H9 (cell line): ENCODE measurements at regions not wholly inside any gene's neighbourhood (a gene's known extent, or its start where the extent isn't known, plus 50 kb on each side); places are given as distances from the start of the nearest gene placed in this dataset.

Source experiments
- DNase-seq: peaks from one replicate; pipeline ENCODE4 v3.0.0-alpha.2; 2017
- H2AFZ ChIP-seq: one replicate; pipeline ENCODE4 v1.6.1; 2013; ENCODE audit warnings: mild to moderate bottlenecking, low read length, control low read depth, moderate library complexity
- H2AK5ac ChIP-seq: 2 replicates; pipeline ENCODE4 v1.6.1; 2013; ENCODE audit warnings: low read length, control low read depth, mixed read lengths; ENCODE audit not compliant: insufficient read length
- H2BK120ac ChIP-seq: one replicate; pipeline ENCODE4 v1.6.1; 2013; ENCODE audit warnings: low read depth, mild to moderate bottlenecking, low read length, control low read depth, inconsistent platforms; ENCODE audit not compliant: poor library complexity, severe bottlenecking
- H2BK12ac ChIP-seq: 2 replicates; pipeline ENCODE4 v1.6.1; 2013; ENCODE audit warnings: low read length, control low read depth, mixed read lengths, low read depth; ENCODE audit not compliant: insufficient read length
- H2BK15ac ChIP-seq: 2 replicates; pipeline ENCODE4 v1.6.1; 2013; ENCODE audit warnings: low read depth, low read length, control low read depth
- H2BK20ac ChIP-seq: one replicate; pipeline ENCODE4 v1.6.1; 2013; ENCODE audit warnings: low read depth, mild to moderate bottlenecking, low read length, control low read depth, inconsistent platforms; ENCODE audit not compliant: poor library complexity, severe bottlenecking
- H2BK5ac ChIP-seq: 2 replicates; pipeline ENCODE4 v1.6.1; 2013; ENCODE audit warnings: low read length, control low read depth, mixed read lengths; ENCODE audit not compliant: insufficient read length
- H3K14ac ChIP-seq: 2 replicates; pipeline ENCODE4 v1.6.1; 2013; ENCODE audit warnings: low read length, control low read depth; ENCODE audit not compliant: insufficient read depth
- H3K18ac ChIP-seq: 2 replicates; pipeline ENCODE4 v1.6.1; 2013; ENCODE audit warnings: low read depth, mild to moderate bottlenecking, mixed read lengths, low read length, control low read depth; ENCODE audit not compliant: insufficient read length
- H3K23ac ChIP-seq: 2 replicates; pipeline ENCODE4 v1.6.1; 2013; ENCODE audit warnings: low read length, control low read depth, mixed read lengths, low read depth; ENCODE audit not compliant: insufficient read length
- H3K23me2 ChIP-seq: 2 replicates; pipeline ENCODE4 v1.6.1; 2013; ENCODE audit warnings: low read depth, mild to moderate bottlenecking, mixed read lengths, low read length, control low read depth; ENCODE audit not compliant: insufficient read length, poor library complexity, severe bottlenecking
- H3K27ac ChIP-seq: 2 replicates; pipeline ENCODE4 v1.5.1; 2013; ENCODE audit warnings: low read length, control low read depth, mixed read lengths, low read depth; ENCODE audit not compliant: insufficient read length
- H3K27me3 ChIP-seq: 2 replicates; pipeline ENCODE4 v1.6.1; 2013; ENCODE audit warnings: low read length, control low read depth, inconsistent platforms; ENCODE audit not compliant: insufficient read depth
- H3K4ac ChIP-seq: 2 replicates; pipeline ENCODE4 v1.6.1; 2013; ENCODE audit warnings: low read depth, mild to moderate bottlenecking, control low read depth, inconsistent platforms, low read length, moderate library complexity
- H3K4me1 ChIP-seq: 2 replicates; pipeline ENCODE4 v1.6.1; 2013; ENCODE audit warnings: low read length, control low read depth, inconsistent platforms; ENCODE audit not compliant: insufficient read depth
- H3K4me2 ChIP-seq: 2 replicates; pipeline ENCODE4 v1.6.1; 2013; ENCODE audit warnings: low read length, control low read depth, mixed read lengths; ENCODE audit not compliant: insufficient read length, insufficient read depth
- H3K56ac ChIP-seq: 2 replicates; pipeline ENCODE4 v1.6.1; 2013; ENCODE audit warnings: low read depth, mild to moderate bottlenecking, mixed read lengths, low read length, control low read depth; ENCODE audit not compliant: insufficient read length
- H3K79me1 ChIP-seq: 2 replicates; pipeline ENCODE4 v1.6.1; 2013; ENCODE audit warnings: low read depth, mild to moderate bottlenecking, moderate library complexity, low read length, control low read depth, inconsistent platforms; ENCODE audit not compliant: insufficient read depth, poor library complexity, severe bottlenecking
- H3K79me2 ChIP-seq: 2 replicates; pipeline ENCODE4 v1.6.1; 2013; ENCODE audit warnings: low read length, control low read depth, inconsistent platforms; ENCODE audit not compliant: insufficient read depth
- H3K9ac ChIP-seq: 2 replicates; pipeline ENCODE4 v1.6.1; 2013; ENCODE audit warnings: low read length, control low read depth, mixed read lengths; ENCODE audit not compliant: insufficient read length; ENCODE audit errors: extremely low read depth
- H3K9me3 ChIP-seq: one replicate; pipeline ENCODE4 v1.6.1; 2013; ENCODE audit warnings: low read depth, low read length, inconsistent platforms; ENCODE audit not compliant: control insufficient read depth
- H3T11ph ChIP-seq: one replicate; pipeline ENCODE4 v1.6.1; 2013; ENCODE audit warnings: mild to moderate bottlenecking, low read length, control low read depth, inconsistent platforms
- H4K20me1 ChIP-seq: one replicate; pipeline ENCODE4 v1.6.1; 2013; ENCODE audit not compliant: control insufficient read depth, insufficient read length, insufficient read depth
- H4K5ac ChIP-seq: 2 replicates; pipeline ENCODE4 v1.6.1; 2013; ENCODE audit warnings: low read depth, mild to moderate bottlenecking, mixed read lengths, low read length, control low read depth; ENCODE audit not compliant: insufficient read length
- H4K8ac ChIP-seq: replicated peaks from 2 replicates; pipeline ENCODE4 v1.6.1; 2013; ENCODE audit warnings: low read length, control low read depth, mixed read lengths, low read depth; ENCODE audit not compliant: insufficient read length
- H4K91ac ChIP-seq: 2 replicates; pipeline ENCODE4 v1.6.1; 2013; ENCODE audit warnings: low read depth, mild to moderate bottlenecking, moderate library complexity, mixed read lengths, low read length, control low read depth; ENCODE audit not compliant: insufficient read length
- H3K27ac Mint-ChIP-seq, 3 experiments: 2 replicates in 2 of 3; 3 replicates in 1 of 3; pipeline ENCODE4 v1.8.0; 2020 to 2021; ENCODE audit warnings: mixed read lengths in 3 of 3, mild to moderate bottlenecking in 1 of 3, moderate library complexity in 1 of 3
- H3K27me3 Mint-ChIP-seq: 2 replicates; pipeline ENCODE4 v1.8.0; 2021; ENCODE audit warnings: low read depth, mild to moderate bottlenecking, moderate library complexity, mixed read lengths
- H3K36me3 Mint-ChIP-seq, 3 experiments: 2 replicates in 2 of 3; 3 replicates in 1 of 3; pipeline ENCODE4 v1.8.0; 2020 to 2021; ENCODE audit warnings: low read depth in 3 of 3, mixed read lengths in 3 of 3; ENCODE audit not compliant: insufficient read depth in 1 of 3
- H3K4me1 Mint-ChIP-seq, 2 experiments: 2 replicates each; pipeline ENCODE4 v1.8.0; 2020; ENCODE audit warnings: mixed read lengths in 2 of 2
- H3K4me3 Mint-ChIP-seq, 2 experiments: 2 replicates in 1 of 2; 3 replicates in 1 of 2; pipeline ENCODE4 v1.8.0; 2020 to 2021; ENCODE audit warnings: mild to moderate bottlenecking in 2 of 2, mixed read lengths in 2 of 2, moderate library complexity in 1 of 2
- H3K9me3 Mint-ChIP-seq, 2 experiments: 2 replicates in 1 of 2; 3 replicates in 1 of 2; pipeline ENCODE4 v1.8.0; 2020; ENCODE audit warnings: mild to moderate bottlenecking in 2 of 2, mixed read lengths in 2 of 2, moderate library complexity in 1 of 2
- TF ChIP-seq, protein P1 (sequence below): fragments of 200-600 bp; sonication (generic); conservative IDR thresholded peaks from 3 replicates; pipeline ENCODE4 v1.8.0; 2021; ENCODE audit warnings: antibody characterized with exemption, mild to moderate bottlenecking

DNA sequence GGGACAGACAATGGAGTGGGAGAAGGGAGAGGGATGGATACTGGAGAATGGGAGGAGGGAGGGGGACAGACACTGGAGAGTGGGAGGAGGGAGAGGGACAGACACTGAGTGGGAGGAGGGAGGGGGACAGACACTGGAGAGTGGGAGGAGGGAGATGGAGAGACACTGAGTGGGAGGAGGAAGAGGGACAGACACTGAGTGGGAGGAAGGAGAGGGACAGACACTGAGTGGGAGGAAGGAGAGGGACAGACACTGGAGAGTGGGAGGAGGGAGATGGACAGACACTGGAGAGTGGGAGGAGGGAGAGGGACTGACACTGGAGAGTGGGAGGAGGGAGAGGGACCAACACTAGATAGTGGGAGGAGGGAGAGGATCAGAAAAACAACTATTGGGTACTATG lies 426.7 kb upstream of the PMFBP1 start:
- Histone ChIP-seq H2BK15ac (no peak overlapping the region), H3K14ac (no peak overlapping the region), H2AFZ (no peak overlapping the region), H3K9me3 (no peaks in the 10 kb centered on the region), H3K4ac (no peak overlapping the region), H3K27me3 (no peaks in the 10 kb centered on the region), H3K4me1 (no peaks in the 10 kb centered on the region), H4K8ac (no peak overlapping the region), H3K9ac (no peak overlapping the region), H3K23ac (no peak overlapping the region), H3K27ac (no peak overlapping the region), H4K91ac (no peak overlapping the region), H3K79me2 (no peaks in the 10 kb centered on the region; the same call in 1 of the 2 replicates), H3K79me1 (no peaks in the 10 kb centered on the region), H2BK120ac (no peak overlapping the region), H2BK20ac (no peak overlapping the region), H4K20me1 (no peaks in the 10 kb centered on the region), H3T11ph (no peak overlapping the region), H2BK12ac (no peak overlapping the region), H3K56ac (no peak overlapping the region), H2BK5ac (no peak overlapping the region), H4K5ac (no peak overlapping the region), H3K18ac (no peak overlapping the region), H3K4me2 (no peak overlapping the region), H2AK5ac (no peak overlapping the region), H3K23me2 (no peaks in the 10 kb centered on the region)
- TF ChIP-seq, protein P1, sequence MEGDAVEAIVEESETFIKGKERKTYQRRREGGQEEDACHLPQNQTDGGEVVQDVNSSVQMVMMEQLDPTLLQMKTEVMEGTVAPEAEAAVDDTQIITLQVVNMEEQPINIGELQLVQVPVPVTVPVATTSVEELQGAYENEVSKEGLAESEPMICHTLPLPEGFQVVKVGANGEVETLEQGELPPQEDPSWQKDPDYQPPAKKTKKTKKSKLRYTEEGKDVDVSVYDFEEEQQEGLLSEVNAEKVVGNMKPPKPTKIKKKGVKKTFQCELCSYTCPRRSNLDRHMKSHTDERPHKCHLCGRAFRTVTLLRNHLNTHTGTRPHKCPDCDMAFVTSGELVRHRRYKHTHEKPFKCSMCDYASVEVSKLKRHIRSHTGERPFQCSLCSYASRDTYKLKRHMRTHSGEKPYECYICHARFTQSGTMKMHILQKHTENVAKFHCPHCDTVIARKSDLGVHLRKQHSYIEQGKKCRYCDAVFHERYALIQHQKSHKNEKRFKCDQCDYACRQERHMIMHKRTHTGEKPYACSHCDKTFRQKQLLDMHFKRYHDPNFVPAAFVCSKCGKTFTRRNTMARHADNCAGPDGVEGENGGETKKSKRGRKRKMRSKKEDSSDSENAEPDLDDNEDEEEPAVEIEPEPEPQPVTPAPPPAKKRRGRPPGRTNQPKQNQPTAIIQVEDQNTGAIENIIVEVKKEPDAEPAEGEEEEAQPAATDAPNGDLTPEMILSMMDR = no peak
- no peak for DNase-seq
- H3K27me3 Mint-ChIP-seq = no peaks in the 10 kb centered on the region
- H3K4me3 Mint-ChIP-seq = no peak overlapping the region
- no peak overlapping the region; a peak in 1 of 7 replicates for H3K27ac Mint-ChIP-seq
- peaks cover 2 to 3% of the 10 kb centered on the region in 2 experiments; a peak in 3 of 5 replicates for H3K9me3 Mint-ChIP-seq
- peaks cover 0 to 2% (median 0%) of the 10 kb centered on the region in 3 experiments; a peak in 1 of 7 replicates for H3K36me3 Mint-ChIP-seq
- H3K4me1 Mint-ChIP-seq = no peaks in the 10 kb centered on the region
